ENCODE measurements at regions not wholly inside any gene's neighbourhood (a gene's known extent, or its start where the extent isn't known, plus 50 kb on each side); places are given as distances from the start of the nearest gene placed in this dataset.
A peak's percentile ranks its signal among the peaks of the same experiment; 100 is the strongest.
"Not testable (repeated sequence)": the region's sequence is repeated elsewhere in the genome, so short reads cannot be mapped to it uniquely, and the experiment has no call there.

- peak; percentile 39 for DNase-seq
These were observed 89.4 kb upstream of the GOLGA6L1 start for GRCh38 chr15:23225756-23226729.

GRCh38 chr15:23209452-23209851, 72.8 kb upstream of the GOLGA6L1 start:
- DNase-seq, result not testable (repeated sequence)

GRCh38 chr15:23199811-23200465, 63.3 kb upstream of the GOLGA6L1 start:
- DNase-seq, result not testable (repeated sequence)

- not testable (repeated sequence) for DNase-seq
These were observed 61.8 kb upstream of the GOLGA6L1 start for GRCh38 chr15:23198375-23198774.

GRCh38 chr15:23192313-23192712, 55.7 kb upstream of the GOLGA6L1 start:
- DNase-seq, result not testable (repeated sequence)

All from retina (tissue), 1 donor.